ENCODE measurements at regions not wholly inside any gene's neighbourhood (a gene's known extent, or its start where the extent isn't known, plus 50 kb on each side); places are given as distances from the start of the nearest gene placed in this dataset.
"Not testable (repeated sequence)": the region's sequence is repeated elsewhere in the genome, so short reads cannot be mapped to it uniquely, and the experiment has no call there.

- DNase-seq = no peak
These were observed 747.7 kb downstream of the PCDH17 start for GRCh38 chr13:58379221-58379620.

GRCh38 chr13:58385336-58385735 is 753.8 kb downstream of the PCDH17 start:
- DNase-seq = not testable (repeated sequence)

GRCh38 chr13:58397596-58398387 is 766.2 kb downstream of the PCDH17 start:
- no peak for DNase-seq

- no peak for DNase-seq
These were observed 767.7 kb downstream of the PCDH17 start for GRCh38 chr13:58399263-58399662.

GRCh38 chr13:58406545-58406944 is 775.0 kb downstream of the PCDH17 start:
- no peak for DNase-seq

GRCh38 chr13:58429917-58430316 is 798.4 kb downstream of the PCDH17 start:
- DNase-seq = no peak

- no peak for DNase-seq
These were observed 803.4 kb downstream of the PCDH17 start for GRCh38 chr13:58434943-58435342.

GRCh38 chr13:58437427-58437826 is 805.9 kb downstream of the PCDH17 start:
- DNase-seq = no peak

- DNase-seq = no peak
These were observed 815.4 kb downstream of the PCDH17 start for GRCh38 chr13:58446979-58447378.

- DNase-seq = no peak
These were observed 820.6 kb downstream of the PCDH17 start for GRCh38 chr13:58452123-58452623.

- DNase-seq = no peak
These were observed 823.5 kb downstream of the PCDH17 start for GRCh38 chr13:58455094-58455493.

GRCh38 chr13:58461217-58461616 is 829.7 kb downstream of the PCDH17 start:
- DNase-seq = no peak

- no peak for DNase-seq
These were observed 832.3 kb downstream of the PCDH17 start for GRCh38 chr13:58463841-58464240.

GRCh38 chr13:58467176-58467575 is 835.6 kb downstream of the PCDH17 start:
- DNase-seq = no peak

- no peak for DNase-seq
These were observed 840.9 kb downstream of the PCDH17 start for GRCh38 chr13:58472483-58472882.

- DNase-seq = no peak
These were observed 843.0 kb downstream of the PCDH17 start for GRCh38 chr13:58474581-58474980.

GRCh38 chr13:58476206-58476918 is 844.8 kb downstream of the PCDH17 start:
- DNase-seq = no peak

- no peak for DNase-seq
These were observed 847.3 kb downstream of the PCDH17 start for GRCh38 chr13:58478858-58479257.

- DNase-seq = no peak
These were observed 848.5 kb downstream of the PCDH17 start for GRCh38 chr13:58480061-58480460.

- no peak for DNase-seq
These were observed 856.7 kb downstream of the PCDH17 start for GRCh38 chr13:58488251-58488650.

GRCh38 chr13:58495668-58496067 is 864.1 kb downstream of the PCDH17 start:
- DNase-seq = no peak

- no peak for DNase-seq
These were observed 869.4 kb downstream of the PCDH17 start for GRCh38 chr13:58500938-58501337.

- not testable (repeated sequence) for DNase-seq
These were observed 872.7 kb downstream of the PCDH17 start for GRCh38 chr13:58504202-58504700.
